ENCODE measurements at regions not wholly inside any gene's neighbourhood (a gene's known extent, or its start where the extent isn't known, plus 50 kb on each side); places are given as distances from the start of the nearest gene placed in this dataset.

GRCh38 chr10:124267231-124267885 lies 151.4 kb downstream of the OAT start:
- no peak for DNase-seq (ENCODE audit: low read depth in 2 of 3, low spot score in 2 of 3)

GRCh38 chr10:124266468-124267230 lies 152.1 kb downstream of the OAT start:
- no peak for DNase-seq (ENCODE audit: low read depth in 2 of 3, low spot score in 2 of 3)

GRCh38 chr10:124265776-124266467 lies 152.8 kb downstream of the OAT start:
- no peak for DNase-seq (ENCODE audit: low read depth in 2 of 3, low spot score in 2 of 3)

GRCh38 chr10:124265391-124265745 lies 153.4 kb downstream of the OAT start:
- no peak for DNase-seq (ENCODE audit: low read depth in 2 of 3, low spot score in 2 of 3)

- no peak for DNase-seq (ENCODE audit: low read depth in 2 of 3, low spot score in 2 of 3)
Measured at GRCh38 chr10:124264711-124265390, 153.9 kb downstream of the OAT start.

GRCh38 chr10:124264271-124264670 lies 154.5 kb downstream of the OAT start:
- DNase-seq (ENCODE audit: low read depth in 2 of 3, low spot score in 2 of 3): no peak

- no peak for DNase-seq (ENCODE audit: low read depth in 2 of 3, low spot score in 2 of 3)
Measured at GRCh38 chr10:124263726-124264125, 155.0 kb downstream of the OAT start.

GRCh38 chr10:124262971-124263370 lies 155.8 kb downstream of the OAT start:
- DNase-seq (ENCODE audit: low read depth in 2 of 3, low spot score in 2 of 3): no peak

- no peak for DNase-seq (ENCODE audit: low read depth in 2 of 3, low spot score in 2 of 3)
Measured at GRCh38 chr10:124262234-124262865, 156.4 kb downstream of the OAT start.

GRCh38 chr10:124259139-124259825 lies 159.4 kb downstream of the OAT start:
- DNase-seq (ENCODE audit: low read depth in 2 of 3, low spot score in 2 of 3): peak in 2 of 3 donors; percentile 39 to 62

- DNase-seq (ENCODE audit: low read depth in 2 of 3, low spot score in 2 of 3): no peak
Measured at GRCh38 chr10:124257781-124258180, 160.9 kb downstream of the OAT start.

GRCh38 chr10:124256151-124256550 lies 162.6 kb downstream of the OAT start:
- no peak for DNase-seq (ENCODE audit: low read depth in 2 of 3, low spot score in 2 of 3)

- no peak for DNase-seq (ENCODE audit: low read depth in 2 of 3, low spot score in 2 of 3)
Measured at GRCh38 chr10:124255556-124255955, 162.2 kb upstream of the CHST15 start.

- DNase-seq (ENCODE audit: low read depth in 2 of 3, low spot score in 2 of 3): no peak
Measured at GRCh38 chr10:124254490-124254889, 161.1 kb upstream of the CHST15 start.

- DNase-seq (ENCODE audit: low read depth in 2 of 3, low spot score in 2 of 3): no peak
Measured at GRCh38 chr10:124253006-124253405, 159.6 kb upstream of the CHST15 start.

GRCh38 chr10:124252097-124252715 lies 158.8 kb upstream of the CHST15 start:
- DNase-seq (ENCODE audit: low read depth in 2 of 3, low spot score in 2 of 3): no peak

- peak in 1 of 3 donors; percentile 14 for DNase-seq (ENCODE audit: low read depth in 2 of 3, low spot score in 2 of 3)
Measured at GRCh38 chr10:124251317-124252065, 158.1 kb upstream of the CHST15 start.

- no peak for DNase-seq (ENCODE audit: low read depth in 2 of 3, low spot score in 2 of 3)
Measured at GRCh38 chr10:124250506-124250905, 157.1 kb upstream of the CHST15 start.

- DNase-seq (ENCODE audit: low read depth in 2 of 3, low spot score in 2 of 3): no peak
Measured at GRCh38 chr10:124249812-124250432, 156.5 kb upstream of the CHST15 start.
